ENCODE measurements at regions not wholly inside any gene's neighbourhood (a gene's known extent, or its start where the extent isn't known, plus 50 kb on each side); places are given as distances from the start of the nearest gene placed in this dataset.

- TF ChIP-seq CTCF (IDR thresholded peaks at IDR 0.05; ENCODE audit: insufficient read depth, low read length, poor library complexity, severe bottlenecking), result no peak
- Histone ChIP-seq H3K36me3 (ENCODE audit: control insufficient read depth, insufficient read depth, low read length) (peaks cover 2% of the 10 kb centered on the region), H3K27me3 (ENCODE audit: control insufficient read depth, insufficient read depth, low read length) (no peaks in the 10 kb centered on the region), H3K4me3 (ENCODE audit: low read depth, low read length) (no peak overlapping the region)
- no peak for DNase-seq (ENCODE audit: low read depth)
Observed at GRCh38 chr7:17617857-17618651, 319.6 kb downstream of the AHR start.

- Histone ChIP-seq H3K36me3 (ENCODE audit: control insufficient read depth, insufficient read depth, low read length) (peaks cover 2% of the 10 kb centered on the region), H3K27me3 (ENCODE audit: control insufficient read depth, insufficient read depth, low read length) (no peaks in the 10 kb centered on the region), H3K4me3 (ENCODE audit: low read depth, low read length) (no peak overlapping the region)
- TF ChIP-seq CTCF (IDR thresholded peaks at IDR 0.05; ENCODE audit: insufficient read depth, low read length, poor library complexity, severe bottlenecking), result no peak
- no peak for DNase-seq (ENCODE audit: low read depth)
Observed at GRCh38 chr7:17618652-17618974, 320.2 kb downstream of the AHR start.

DNA sequence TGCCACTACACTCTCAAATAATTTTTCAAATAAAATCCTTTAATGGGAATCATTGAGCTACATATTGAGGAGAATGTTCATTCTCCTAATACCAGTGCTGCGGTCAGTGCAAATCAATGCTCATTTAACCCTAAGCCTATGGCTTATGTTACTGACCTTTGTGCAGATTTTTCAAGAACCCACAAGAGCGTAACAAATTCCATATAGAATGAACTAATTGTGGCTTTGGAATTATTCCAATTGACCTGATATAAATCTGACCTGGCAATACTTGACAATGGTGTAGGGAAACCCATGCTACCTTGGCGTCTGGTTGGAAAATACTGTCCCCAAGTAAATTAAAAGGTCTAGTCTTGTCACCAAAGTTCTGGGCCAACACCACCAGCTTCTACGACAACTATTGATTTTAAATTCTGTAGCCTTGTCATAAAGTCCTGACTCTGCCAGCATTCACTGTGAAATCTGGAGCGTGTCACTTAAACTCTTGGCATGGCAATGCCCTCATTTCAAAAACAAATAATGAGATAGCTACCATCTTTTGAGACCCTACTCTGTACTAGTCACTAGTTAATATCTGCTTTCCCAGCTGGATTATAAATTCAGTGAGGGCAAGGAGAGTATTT lies 320.9 kb downstream of the AHR start:
- Histone ChIP-seq H3K36me3 (ENCODE audit: control insufficient read depth, insufficient read depth, low read length) (peaks cover 2% of the 10 kb centered on the region), H3K27me3 (ENCODE audit: control insufficient read depth, insufficient read depth, low read length) (no peaks in the 10 kb centered on the region), H3K4me3 (ENCODE audit: low read depth, low read length) (no peak overlapping the region)
- no peak for TF ChIP-seq CTCF (IDR thresholded peaks at IDR 0.05; ENCODE audit: insufficient read depth, low read length, poor library complexity, severe bottlenecking)
- DNase-seq (ENCODE audit: low read depth), result no peak

GRCh38 chr7:17620566-17620965 lies 319.7 kb downstream of the SNX13 start:
- Histone ChIP-seq H3K4me3 (ENCODE audit: low read depth, low read length) (no peak overlapping the region), H3K36me3 (ENCODE audit: control insufficient read depth, insufficient read depth, low read length) (peaks cover 2% of the 10 kb centered on the region), H3K27me3 (ENCODE audit: control insufficient read depth, insufficient read depth, low read length) (no peaks in the 10 kb centered on the region)
- TF ChIP-seq CTCF (IDR thresholded peaks at IDR 0.05; ENCODE audit: insufficient read depth, low read length, poor library complexity, severe bottlenecking), result no peak
- no peak for DNase-seq (ENCODE audit: low read depth)

DNA sequence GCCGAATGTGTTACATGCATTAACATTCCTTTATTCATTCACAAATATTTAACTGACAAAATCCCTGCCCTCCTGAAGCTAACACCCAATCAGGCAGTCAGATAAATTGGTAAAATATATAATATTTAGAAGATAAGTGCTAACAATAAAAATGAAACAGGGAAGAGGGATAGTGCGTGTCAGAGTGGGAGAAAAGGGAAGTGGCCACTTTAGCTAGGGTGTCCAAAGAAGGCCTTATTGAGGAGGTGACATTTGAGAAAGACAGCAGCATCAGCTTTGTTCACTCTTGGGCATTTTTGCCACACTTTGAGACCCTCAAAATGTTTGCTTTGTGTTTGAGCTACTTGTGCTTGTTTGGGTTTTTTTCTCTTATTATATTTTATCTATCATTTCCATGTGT lies 317.8 kb downstream of the SNX13 start:
- TF ChIP-seq CTCF (IDR thresholded peaks at IDR 0.05; ENCODE audit: insufficient read depth, low read length, poor library complexity, severe bottlenecking), result no peak
- Histone ChIP-seq H3K36me3 (ENCODE audit: control insufficient read depth, insufficient read depth, low read length) (peaks cover 2% of the 10 kb centered on the region), H3K4me3 (ENCODE audit: low read depth, low read length) (no peak overlapping the region), H3K27me3 (ENCODE audit: control insufficient read depth, insufficient read depth, low read length) (no peaks in the 10 kb centered on the region)
- no peak for DNase-seq (ENCODE audit: low read depth)

All from kidney epithelial cell (primary cell).